ENCODE measurements at regions not wholly inside any gene's neighbourhood (a gene's known extent, or its start where the extent isn't known, plus 50 kb on each side); places are given as distances from the start of the nearest gene placed in this dataset.

GRCh38 chr7:106606120-106606519 lies 54.8 kb downstream of the CCDC71L start:
- Histone ChIP-seq H3K4me1 (ENCODE audit: low read depth) (peaks cover 12% of the 10 kb centered on the region), H3K36me3 (ENCODE audit: low read depth) (no peaks in the 10 kb centered on the region), H3K9me3 (no peaks in the 10 kb centered on the region), H3K4me3 (no peak overlapping the region)
- TF ChIP-seq CTCF (IDR thresholded peaks at IDR 0.05): no peak
- ATAC-seq: no peak
- no peak for DNase-seq
- intact Hi-C loops (cut with DNase I, micrococcal nuclease): no loop called here

GRCh38 chr7:106604971-106605370 lies 56.0 kb downstream of the CCDC71L start:
- Histone ChIP-seq H3K4me1 (ENCODE audit: low read depth) (peaks cover 12% of the 10 kb centered on the region), H3K9me3 (no peaks in the 10 kb centered on the region), H3K36me3 (ENCODE audit: low read depth) (no peaks in the 10 kb centered on the region), H3K4me3 (no peak overlapping the region)
- intact Hi-C loops (cut with DNase I, micrococcal nuclease): no loop called here
- no peak for TF ChIP-seq CTCF (IDR thresholded peaks at IDR 0.05)
- ATAC-seq (no peak), DNase-seq (no peak)

- no peak for TF ChIP-seq CTCF (IDR thresholded peaks at IDR 0.05)
- Histone ChIP-seq H3K36me3 (ENCODE audit: low read depth) (no peaks in the 10 kb centered on the region), H3K4me1 (ENCODE audit: low read depth) (peaks cover 12% of the 10 kb centered on the region), H3K4me3 (no peak overlapping the region), H3K9me3 (no peaks in the 10 kb centered on the region)
- intact Hi-C loops (cut with DNase I, micrococcal nuclease): no loop called here
- DNase-seq: no peak
- ATAC-seq: peak; percentile 17
Measured at GRCh38 chr7:106604303-106604924, 56.5 kb downstream of the CCDC71L start.

- no peak for DNase-seq
Measured at GRCh38 chr7:106603346-106603745, 57.6 kb downstream of the CCDC71L start.

GRCh38 chr7:106602062-106602461 lies 58.9 kb downstream of the CCDC71L start:
- H3K4me1 ChIP-seq (ENCODE audit: low read depth): peaks cover 6% of the 10 kb centered on the region
- H3K4me3 ChIP-seq: no peak overlapping the region
- no peaks in the 10 kb centered on the region for H3K36me3 ChIP-seq (ENCODE audit: low read depth)
- intact Hi-C loops (cut with DNase I, micrococcal nuclease): no loop called here
- no peak for ATAC-seq
- H3K9me3 ChIP-seq: no peaks in the 10 kb centered on the region
- DNase-seq: no peak
- no peak for TF ChIP-seq CTCF (IDR thresholded peaks at IDR 0.05)

More at GRCh38 chr7:106603346-106603745, 57.6 kb downstream of the CCDC71L start:
- no peak overlapping the region for H3K4me3 ChIP-seq
- ATAC-seq: no peak
- H3K9me3 ChIP-seq: no peaks in the 10 kb centered on the region
- peaks cover 8% of the 10 kb centered on the region for H3K4me1 ChIP-seq (ENCODE audit: low read depth)
- TF ChIP-seq CTCF (IDR thresholded peaks at IDR 0.05): no peak
- intact Hi-C loops (cut with DNase I, micrococcal nuclease): no loop called here
- no peaks in the 10 kb centered on the region for H3K36me3 ChIP-seq (ENCODE audit: low read depth)
